ENCODE measurements at regions not wholly inside any gene's neighbourhood (a gene's known extent, or its start where the extent isn't known, plus 50 kb on each side); places are given as distances from the start of the nearest gene placed in this dataset.

DNA sequence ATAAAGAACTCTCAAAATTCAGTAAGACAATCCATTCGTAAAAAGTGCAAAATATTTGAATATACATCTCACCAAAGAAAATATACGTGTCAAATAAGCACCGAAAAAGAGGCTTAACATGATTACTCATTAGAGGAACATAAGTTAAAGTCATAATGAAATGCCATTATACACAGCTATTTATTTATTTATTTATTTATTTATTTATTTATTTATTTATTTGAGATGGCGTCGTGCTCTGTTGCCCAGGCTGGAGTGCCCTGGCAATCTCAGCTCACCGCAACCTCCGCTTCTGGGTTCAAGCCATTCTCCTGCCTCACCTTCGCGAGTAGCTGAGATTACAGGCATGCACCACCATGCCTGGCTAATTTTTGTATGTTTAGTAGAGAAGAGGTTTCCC, 203.6 kb upstream of the UBASH3B start:
- TF ChIP-seq CTCF (IDR thresholded peaks at IDR 0.05; ENCODE audit: borderline replicate concordance, extremely low read depth, low read length, poor library complexity, severe bottlenecking) (no peak), EZH2 (IDR thresholded peaks at IDR 0.05; ENCODE audit: borderline replicate concordance, low read depth, low read length, severe bottlenecking) (no peak)
